ENCODE measurements at regions not wholly inside any gene's neighbourhood (a gene's known extent, or its start where the extent isn't known, plus 50 kb on each side); places are given as distances from the start of the nearest gene placed in this dataset.

- Histone ChIP-seq H3K9ac (ENCODE audit: low read length) (no peak overlapping the region), H3K4me3 (replicated peaks in 1 of 2; ENCODE audit: low read depth in 1 of 2, low read length in 2 of 2) (no peak overlapping the region), H3K9me3 (ENCODE audit: control insufficient read depth in 1 of 2, insufficient read depth in 1 of 2, low read depth in 1 of 2, low read length in 2 of 2) (no peaks in the 10 kb centered on the region), H3K79me2 (ENCODE audit: insufficient read depth, low read length) (no peaks in the 10 kb centered on the region), H2AFZ (ENCODE audit: low read depth, low read length, poor library complexity, severe bottlenecking) (no peak overlapping the region), H3K36me3 (ENCODE audit: control insufficient read depth in 1 of 2, insufficient read depth in 2 of 2, low read length in 2 of 2) (no peaks in the 10 kb centered on the region), H4K20me1 (ENCODE audit: insufficient read depth) (no peaks in the 10 kb centered on the region), H3K27ac (ENCODE audit: low read depth, low read length) (no peak overlapping the region), H3K4me1 (ENCODE audit: control insufficient read depth in 1 of 2, insufficient read depth in 2 of 2, low read length in 2 of 2) (peaks cover 0 to 26% of the 10 kb centered on the region in 2 experiments; a peak in 3 of 4 replicates), H3K4me2 (ENCODE audit: low read length) (no peak overlapping the region), H3K27me3 (ENCODE audit: insufficient read depth, low read length) (no peaks in the 10 kb centered on the region), H3K9me2 (ENCODE audit: insufficient read depth) (no peaks in the 10 kb centered on the region)
- ChIA-PET RAD21 (ENCODE audit: low non-redundant PET in 1 of 2, low total read pairs in 2 of 2, uncharacterized antibody in 2 of 2, unreplicated experiment in 2 of 2) (no interaction called here), CTCF (interaction anchor here (3.5 kb wide), 1 partner anchor 9 kb away, joined by 13 read pairs; no protein-coding TSS in a partner anchor), POLR2A (no interaction called here)
- BruUV-seq (replicated peaks): no TSS peak
- ATAC-seq (no peak), DNase-seq (ENCODE audit: low read depth, low spot score) (no peak)
- intact Hi-C loops (cut with micrococcal nuclease): no loop called here
- no peak for TF ChIP-seq SIN3A (IDR thresholded peaks at IDR 0.05; ENCODE audit: low read depth)
- TF ChIP-seq, protein P1, sequence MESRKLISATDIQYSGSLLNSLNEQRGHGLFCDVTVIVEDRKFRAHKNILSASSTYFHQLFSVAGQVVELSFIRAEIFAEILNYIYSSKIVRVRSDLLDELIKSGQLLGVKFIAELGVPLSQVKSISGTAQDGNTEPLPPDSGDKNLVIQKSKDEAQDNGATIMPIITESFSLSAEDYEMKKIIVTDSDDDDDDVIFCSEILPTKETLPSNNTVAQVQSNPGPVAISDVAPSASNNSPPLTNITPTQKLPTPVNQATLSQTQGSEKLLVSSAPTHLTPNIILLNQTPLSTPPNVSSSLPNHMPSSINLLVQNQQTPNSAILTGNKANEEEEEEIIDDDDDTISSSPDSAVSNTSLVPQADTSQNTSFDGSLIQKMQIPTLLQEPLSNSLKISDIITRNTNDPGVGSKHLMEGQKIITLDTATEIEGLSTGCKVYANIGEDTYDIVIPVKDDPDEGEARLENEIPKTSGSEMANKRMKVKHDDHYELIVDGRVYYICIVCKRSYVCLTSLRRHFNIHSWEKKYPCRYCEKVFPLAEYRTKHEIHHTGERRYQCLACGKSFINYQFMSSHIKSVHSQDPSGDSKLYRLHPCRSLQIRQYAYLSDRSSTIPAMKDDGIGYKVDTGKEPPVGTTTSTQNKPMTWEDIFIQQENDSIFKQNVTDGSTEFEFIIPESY (IDR thresholded peaks at IDR 0.05; ENCODE audit: extremely low read depth, insufficient replicate concordance, low read length): no peak
Measured at GRCh38 chr7:22669692-22670421, 57.1 kb upstream of the IL6 start.

GRCh38 chr7:22668971-22669401 is 58.0 kb upstream of the IL6 start:
- Histone ChIP-seq H3K79me2 (ENCODE audit: insufficient read depth, low read length) (no peaks in the 10 kb centered on the region), H2AFZ (ENCODE audit: low read depth, low read length, poor library complexity, severe bottlenecking) (no peak overlapping the region), H3K36me3 (ENCODE audit: control insufficient read depth in 1 of 2, insufficient read depth in 2 of 2, low read length in 2 of 2) (no peaks in the 10 kb centered on the region), H3K4me3 (replicated peaks in 1 of 2; ENCODE audit: low read depth in 1 of 2, low read length in 2 of 2) (no peak overlapping the region), H3K27ac (ENCODE audit: low read depth, low read length) (no peak overlapping the region), H3K9me3 (ENCODE audit: control insufficient read depth in 1 of 2, insufficient read depth in 1 of 2, low read depth in 1 of 2, low read length in 2 of 2) (no peaks in the 10 kb centered on the region), H3K4me2 (ENCODE audit: low read length) (no peak overlapping the region), H3K4me1 (ENCODE audit: control insufficient read depth in 1 of 2, insufficient read depth in 2 of 2, low read length in 2 of 2) (peaks cover 0 to 26% of the 10 kb centered on the region in 2 experiments; a peak in 3 of 4 replicates), H4K20me1 (ENCODE audit: insufficient read depth) (no peaks in the 10 kb centered on the region), H3K27me3 (ENCODE audit: insufficient read depth, low read length) (no peaks in the 10 kb centered on the region), H3K9me2 (ENCODE audit: insufficient read depth) (no peaks in the 10 kb centered on the region), H3K9ac (ENCODE audit: low read length) (no peak overlapping the region)
- intact Hi-C loops (cut with micrococcal nuclease): no loop called here
- ChIA-PET POLR2A (no interaction called here), RAD21 (ENCODE audit: low non-redundant PET in 1 of 2, low total read pairs in 2 of 2, uncharacterized antibody in 2 of 2, unreplicated experiment in 2 of 2) (no interaction called here), CTCF (no interaction called here)
- DNase-seq (ENCODE audit: low read depth, low spot score) (no peak), ATAC-seq (no peak)
- no TSS peak for BruUV-seq (replicated peaks)
- TF ChIP-seq CTCF (IDR thresholded peaks at IDR 0.05 in 2 of 3, conservative IDR thresholded peaks at IDR 0.05 in 1 of 3; ENCODE audit: borderline replicate concordance in 1 of 3, insufficient read depth in 1 of 3, low read depth in 2 of 3, low read length in 2 of 3) (no peak), ZNF274 (IDR thresholded peaks at IDR 0.05; ENCODE audit: low read depth, low read length) (no peak), SIN3A (IDR thresholded peaks at IDR 0.05; ENCODE audit: low read depth) (no peak), JUND (IDR thresholded peaks at IDR 0.05) (no peak), YY1 (IDR thresholded peaks at IDR 0.05; ENCODE audit: extremely low read depth, insufficient replicate concordance, low read depth, low read length) (no peak), EGR1 (IDR thresholded peaks at IDR 0.05; ENCODE audit: low read depth) (no peak), ELF1 (IDR thresholded peaks at IDR 0.05; ENCODE audit: borderline replicate concordance, low read depth) (no peak), EZH2 (IDR thresholded peaks at IDR 0.05) (no peak), ATF3 (IDR thresholded peaks at IDR 0.05) (no peak)

Data from HCT116 (cell line).